K562 (cell line): ENCODE measurements at regions not wholly inside any gene's neighbourhood (a gene's known extent, or its start where the extent isn't known, plus 50 kb on each side); places are given as distances from the start of the nearest gene placed in this dataset.

Experiments
- ATAC-seq: fragments of 200-7000 bp; cut with Tn5 transposase; 3 replicates; pipeline ENCODE4 v1.9.1; 2020; ENCODE audit warnings: moderate library complexity
- BruUV-seq: library from RNA; stranded (reverse); fragments of 400-500 nt; replicated peaks from 2 replicates; lab custom pipeline; 2021; lab: Mats Ljungman, UMichigan
- CTCF ChIA-PET: fragments of 300-600 bp; formaldehyde crosslinking; extraction: SDS; loops from one replicate; lab custom pipeline; 2021; ENCODE audit warnings: low intra/inter-chr PET ratio; lab: Yijun Ruan, JAX
- POLR2A ChIA-PET: fragments of 300-600, 350-650 bp; sonication (Branson Sonifier 250); formaldehyde crosslinking; extraction: SDS; loops from one replicate; lab custom pipeline; 2021; ENCODE audit warnings: antibody characterized with exemption, inconsistent platforms; lab: Yijun Ruan, JAX
- DNase-seq, 4 experiments: peaks; one replicate each; pipeline versions ENCODE4 v3.0.0 to v3.0.0-alpha.2; 2011 to 2018; ENCODE audit warnings: low spot score in 3 of 4, mixed read lengths in 3 of 4; ENCODE audit errors: extremely low read depth in 1 of 4
- FAIRE-seq: peaks from 2 replicates; lab custom pipeline; 2011; peaks lifted over from hg19 to GRCh38; lab: Jason Lieb, UNC
- H2AFZ ChIP-seq: 2 replicates; pipeline ENCODE4 v1.6.0; 2011; ENCODE audit warnings: low read depth, low read length, control low read depth, inconsistent platforms
- H3K27ac ChIP-seq: fragments of 200-600 bp; 3 replicates; pipeline ENCODE4 v1.8.0; 2011; ENCODE audit warnings: low read depth, mild to moderate bottlenecking, control low read depth, inconsistent platforms, low read length, moderate library complexity, mixed read lengths; ENCODE audit errors: extremely low read depth
- H3K27me3 ChIP-seq, 2 experiments: fragments of 300-600 bp in 1 of 2; 2 replicates in 1 of 2; 3 replicates in 1 of 2; pipeline versions ENCODE4 v1.6.0 to v1.8.0; 2011; ENCODE audit warnings: inconsistent platforms in 2 of 2, low read length in 2 of 2, mild to moderate bottlenecking in 1 of 2, mixed read lengths in 1 of 2, moderate library complexity in 1 of 2; ENCODE audit not compliant: control insufficient read depth in 2 of 2, insufficient read depth in 2 of 2
- H3K36me3 ChIP-seq: fragments of 300-600 bp; 3 replicates; pipeline ENCODE4 v1.8.0; 2011; ENCODE audit warnings: mild to moderate bottlenecking, low read length, inconsistent platforms; ENCODE audit not compliant: control insufficient read depth, insufficient read depth
- H3K4me1 ChIP-seq, 2 experiments: fragments of 200-600 bp in 1 of 2; replicated peaks in 1 of 2; 2 replicates in 1 of 2; 3 replicates in 1 of 2; pipeline versions ENCODE4 v1.5.1 to v1.8.0; 2011; ENCODE audit warnings: inconsistent platforms in 2 of 2, low read length in 2 of 2, mild to moderate bottlenecking in 1 of 2, mixed read lengths in 1 of 2, moderate library complexity in 1 of 2; ENCODE audit not compliant: control insufficient read depth in 2 of 2, insufficient read depth in 2 of 2
- H3K4me2 ChIP-seq: 2 replicates; pipeline ENCODE4 v1.6.1; 2011; ENCODE audit warnings: low read length, control low read depth, inconsistent platforms, mixed read lengths; ENCODE audit not compliant: insufficient read depth
- H3K4me3 ChIP-seq: fragments of 200-600 bp; sonication (generic), shearing (Covaris generic); 2 replicates; pipeline ENCODE4 v1.5.1; 2016; ENCODE audit warnings: control low read depth, inconsistent platforms
- H3K79me2 ChIP-seq: fragments of 200-600 bp; 3 replicates; pipeline ENCODE4 v1.8.0; 2011; ENCODE audit warnings: low read length, inconsistent platforms; ENCODE audit not compliant: control insufficient read depth, insufficient read depth
- H3K9ac ChIP-seq, 2 experiments: 2 replicates each; pipeline versions ENCODE4 v1.6.0 to v1.6.1; 2011; ENCODE audit warnings: low read depth in 2 of 2, low read length in 2 of 2, control low read depth in 1 of 2, inconsistent platforms in 1 of 2, mild to moderate bottlenecking in 1 of 2, mixed read lengths in 1 of 2; ENCODE audit not compliant: insufficient read depth in 1 of 2
- H3K9me1 ChIP-seq: one replicate; pipeline ENCODE4 v1.6.0; 2011; ENCODE audit warnings: inconsistent platforms, mild to moderate bottlenecking, low read length, moderate library complexity; ENCODE audit not compliant: control insufficient read depth, insufficient read depth
- H3K9me3 ChIP-seq: replicated peaks from 2 replicates; pipeline ENCODE4 v1.5.1; 2011; ENCODE audit warnings: low read depth, low read length, inconsistent platforms; ENCODE audit not compliant: control insufficient read depth, insufficient read depth
- H4K20me1 ChIP-seq: replicated peaks from 2 replicates; pipeline ENCODE4 v1.6.1; 2011; ENCODE audit warnings: low read length, inconsistent platforms, mixed read lengths; ENCODE audit not compliant: control insufficient read depth, insufficient read depth
- BRCA1 ChIP-seq, 2 experiments: fragments of 450-650 bp in 1 of 2; sonication (generic) in 1 of 2; formaldehyde crosslinking in 1 of 2; IDR thresholded peaks; 2 replicates each; pipeline versions ENCODE4 v1.5.0 to v1.6.1; 2017 to 2020; ENCODE audit warnings: mild to moderate bottlenecking in 1 of 2, missing genetic modification reagents in 1 of 2
- CEBPZ ChIP-seq: fragments of 150-350 bp; IDR thresholded peaks from 2 replicates; pipeline ENCODE4 v1.6.1; 2014; ENCODE audit warnings: low read depth, mild to moderate bottlenecking, low read length, borderline replicate concordance
- EP300 ChIP-seq: IDR thresholded peaks from 2 replicates; pipeline ENCODE4 v1.6.1; 2012; ENCODE audit warnings: low read length, improper control_type of control experiment
- GTF2A2 ChIP-seq: IDR thresholded peaks from 2 replicates; pipeline ENCODE4 v1.6.1; 2016; ENCODE audit warnings: mild to moderate bottlenecking, missing genetic modification characterization, missing compliant biosample characterization
- KLF10 ChIP-seq: fragments of 250-450 bp; sonication (Bioruptor Pico); IDR thresholded peaks from 2 replicates; pipeline ENCODE4 v1.6.1; 2021; ENCODE audit warnings: matching md5 sums
- MLLT1 ChIP-seq, 2 experiments: fragments of 450-650 bp; IDR thresholded peaks; 2 replicates each; pipeline ENCODE4 v1.6.1; 2016
- MTA2 ChIP-seq: fragments of 450-650 bp; IDR thresholded peaks from 2 replicates; pipeline ENCODE4 v1.6.1; 2016; ENCODE audit warnings: low read depth
- TFAM ChIP-seq: fragments of 250-450 bp; sonication (Bioruptor Pico); conservative IDR thresholded peaks from 2 replicates; pipeline ENCODE4 v1.5.0; 2021; ENCODE audit warnings: mild to moderate bottlenecking, moderate library complexity
- THRA ChIP-seq: fragments of 450-650 bp; IDR thresholded peaks from 2 replicates; pipeline ENCODE4 v1.6.1; 2017; ENCODE audit warnings: mild to moderate bottlenecking, moderate library complexity
- XRCC5 ChIP-seq: fragments of 200-400 bp; formaldehyde crosslinking; IDR thresholded peaks from 2 replicates; pipeline ENCODE4 v1.6.1; 2017; ENCODE audit warnings: low read depth, mild to moderate bottlenecking, low read length
- ZBTB2 ChIP-seq: fragments of 450-650 bp; IDR thresholded peaks from 2 replicates; pipeline ENCODE4 v1.6.1; 2016; ENCODE audit warnings: antibody characterized with exemption
- ZBTB5 ChIP-seq: fragments of 450-650 bp; IDR thresholded peaks from 2 replicates; pipeline ENCODE4 v1.6.1; 2017; ENCODE audit warnings: antibody characterized with exemption
- ZSCAN32 ChIP-seq: fragments of 450-650 bp; formaldehyde crosslinking; IDR thresholded peaks from 2 replicates; pipeline ENCODE4 v1.4.0; 2020; ENCODE audit warnings: mild to moderate bottlenecking, moderate library complexity
- WGBS: fragments of 100-300 bp; shearing (Covaris generic); methylation state at CpG from one replicate; pipeline ENCODE4 v1.1.6; 2016; ENCODE audit warnings: low coverage, mixed read lengths; ENCODE audit not compliant: insufficient coverage; ENCODE audit errors: missing lambda C conversion rate; 5-methylcytosine and 5-hydroxymethylcytosine counted together
- in situ Hi-C: fragments of 300-500 bp; cut with MboI; formaldehyde crosslinking; loops from 4 replicates; pipeline ENCODE4 v1.15.0; 2018; ENCODE audit warnings: inconsistent platforms, mixed read lengths
- intact Hi-C: fragments of 100-400 bp; cut with micrococcal nuclease; formaldehyde crosslinking; loops from 2 replicates; pipeline ENCODE4 v1.14.2; 2022

- no peak for TF ChIP-seq ZBTB5
- TF ChIP-seq MLLT1 (IDR thresholded peaks at IDR 0.05), result no peak
- TF ChIP-seq ZSCAN32 (CRISPR knock-in tag), result no peak
- no peak for TF ChIP-seq ZBTB2
These were observed 73.8 kb downstream of the CAVIN2 start (continued) for GRCh38 chr2:191773136-191773535.

GRCh38 chr2:191777351-191777750 is 69.5 kb downstream of the CAVIN2 start:
- Histone ChIP-seq H3K36me3 (no peaks in the 10 kb centered on the region), H3K27me3 (no peaks in the 10 kb centered on the region), H4K20me1 (no peaks in the 10 kb centered on the region), H3K4me1 (no peaks in the 10 kb centered on the region; a peak in 1 of 5 replicates), H2AFZ (no peak overlapping the region), H3K4me2 (no peak overlapping the region), H3K27ac (no peak overlapping the region), H3K9me3 (no peaks in the 10 kb centered on the region), H3K9ac (no peak overlapping the region), H3K79me2 (no peaks in the 10 kb centered on the region), H3K9me1 (no peaks in the 10 kb centered on the region), H3K4me3 (no peak overlapping the region)
- ChIA-PET POLR2A (no interaction called here), CTCF (no interaction called here)
- no peak for DNase-seq
- BruUV-seq, result no TSS peak
- no peak for FAIRE-seq
- intact Hi-C loops, result no loop called here
- in situ Hi-C loops, result no loop called here
- 3% methylated on average over 2 of the region's 2 CpGs for WGBS
- no peak for ATAC-seq
- TF ChIP-seq THRA (no peak), MTA2 (no peak), KLF10 (CRISPR knock-in tag) (no peak), CEBPZ (no peak), TFAM (CRISPR knock-in tag) (no peak), BRCA1 (IDR thresholded peaks at IDR 0.05) (no peak), BRCA1 (CRISPR knock-in tag; IDR thresholded peaks at IDR 0.05) (no peak), EP300 (no peak), XRCC5 (no peak), GTF2A2 (no peak)
